CD4-positive, alpha-beta T cell treated with Interferon gamma for 1 hour (primary cell): ENCODE measurements at regions not wholly inside any gene's neighbourhood (a gene's known extent, or its start where the extent isn't known, plus 50 kb on each side); places are given as distances from the start of the nearest gene placed in this dataset.
"Not testable (repeated sequence)": the region's sequence is repeated elsewhere in the genome, so short reads cannot be mapped to it uniquely, and the experiment has no call there.

Experiments used
- DNase-seq: peaks from one replicate; pipeline ENCODE4 v3.0.0-alpha.2; 2020

DNA sequence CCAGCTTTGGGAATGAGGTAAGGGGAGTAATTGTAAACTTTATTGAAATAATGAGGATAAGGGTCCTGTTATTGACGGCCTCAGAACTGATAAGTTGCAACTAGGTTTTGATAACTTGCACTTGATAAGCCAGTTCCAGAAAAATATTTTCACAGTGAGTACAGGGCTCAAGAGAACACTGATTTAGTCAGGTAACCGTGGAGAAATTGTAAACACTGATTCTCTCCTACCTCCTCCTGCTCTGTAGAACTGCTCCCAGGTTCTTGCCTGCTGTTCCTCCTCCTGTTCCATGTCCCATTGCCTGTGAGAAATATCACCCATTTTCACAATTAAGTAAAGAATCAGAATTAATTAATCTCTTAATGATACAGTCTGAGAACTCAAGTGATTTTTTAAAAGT is 55.0 kb upstream of the CXXC4 start:
- DNase-seq = no peak

DNA sequence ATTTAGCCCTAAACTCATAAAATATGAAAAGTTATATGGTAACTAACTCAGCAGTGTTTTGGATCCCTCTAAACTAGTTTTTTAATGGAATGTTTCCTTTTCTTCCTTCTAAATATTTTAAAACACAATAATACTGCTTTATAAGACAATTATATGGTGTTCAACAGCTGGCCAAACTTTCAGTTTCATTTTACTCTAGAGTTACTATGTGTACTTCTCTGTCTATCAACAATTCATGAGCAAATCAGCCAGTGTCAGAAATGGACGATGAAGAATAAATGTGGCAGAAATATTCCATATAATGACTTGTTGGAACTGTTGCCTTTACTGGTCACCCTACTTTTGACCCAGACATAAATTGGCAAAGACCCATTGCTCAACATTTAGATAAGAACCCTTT is 64.8 kb upstream of the CXXC4 start:
- DNase-seq = no peak

DNA sequence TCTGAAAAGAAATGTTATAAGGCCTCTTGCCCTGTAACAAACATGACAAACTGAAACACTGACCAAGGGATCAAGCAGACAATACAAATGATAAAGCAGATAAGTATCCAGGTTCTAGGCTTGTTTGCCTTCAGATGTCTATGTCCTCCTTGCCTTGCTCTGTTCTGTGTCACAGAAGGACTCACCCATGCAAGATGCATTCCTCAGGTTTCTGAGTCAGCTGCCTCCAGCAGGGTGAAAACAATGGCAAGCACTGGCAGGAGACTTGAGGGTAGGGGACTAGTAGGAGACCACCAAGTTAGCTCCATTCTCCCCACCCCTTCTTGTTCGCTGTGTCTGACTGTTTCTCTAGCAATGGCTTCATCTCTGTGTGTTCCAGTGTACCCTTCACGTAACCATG is 76.6 kb upstream of the CXXC4 start:
- no peak for DNase-seq

DNA sequence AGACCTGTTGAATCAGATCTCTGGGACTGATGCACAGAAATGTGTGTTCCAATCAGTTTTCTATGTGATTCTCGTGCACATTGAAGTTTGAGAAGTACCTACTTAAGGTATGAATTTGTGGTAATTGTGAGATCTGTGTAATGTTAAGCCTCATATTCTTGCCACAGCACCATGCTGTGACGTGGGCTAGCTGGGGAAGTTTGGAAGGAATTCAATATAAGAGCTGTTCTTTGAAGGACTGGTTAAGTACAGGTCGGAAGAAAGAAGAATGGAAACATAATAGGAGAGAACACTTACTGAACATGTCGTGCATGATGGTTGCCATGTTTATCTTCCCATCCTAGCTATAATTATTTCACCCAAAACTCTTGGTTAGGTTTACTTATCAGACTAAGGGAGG is 79.7 kb upstream of the CXXC4 start:
- no peak for DNase-seq

DNA sequence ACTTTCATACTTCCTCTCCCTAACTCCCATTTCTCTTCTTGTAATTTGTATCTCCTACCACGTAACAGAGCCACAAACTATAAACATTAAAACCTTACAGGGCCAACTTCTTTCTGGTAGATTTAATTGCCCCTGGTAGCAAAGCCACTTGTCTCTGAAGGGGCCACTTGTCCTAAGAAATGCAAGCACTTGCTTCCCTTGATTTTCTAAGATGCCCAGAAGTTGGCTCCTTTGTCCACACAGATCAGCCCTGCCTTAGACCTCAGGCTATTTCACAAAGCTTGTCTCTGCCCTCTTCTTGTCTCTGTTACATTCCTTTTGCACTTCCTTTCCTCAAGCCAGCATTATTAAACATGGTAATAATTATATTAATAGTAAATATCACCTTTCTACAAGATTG is 80.6 kb upstream of the CXXC4 start:
- DNase-seq = no peak

DNA sequence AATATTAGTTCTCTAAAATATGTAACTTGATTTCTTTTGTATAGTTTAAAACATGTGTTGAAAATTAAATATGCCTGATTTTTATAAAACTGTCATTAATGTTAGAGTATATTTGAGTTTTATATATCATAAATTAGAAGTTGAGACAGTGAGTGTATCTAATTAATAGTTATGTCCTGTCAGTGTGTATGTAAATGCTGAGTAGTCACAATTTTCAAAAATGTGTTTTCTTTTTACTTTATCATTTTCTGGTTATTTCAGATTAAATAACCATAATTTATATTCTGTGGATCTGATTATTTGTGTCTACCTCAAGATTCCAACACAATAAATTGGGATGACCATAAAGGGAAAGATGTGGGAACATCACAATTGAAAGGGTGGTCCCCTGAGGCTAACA is 82.7 kb upstream of the CXXC4 start:
- no peak for DNase-seq

DNA sequence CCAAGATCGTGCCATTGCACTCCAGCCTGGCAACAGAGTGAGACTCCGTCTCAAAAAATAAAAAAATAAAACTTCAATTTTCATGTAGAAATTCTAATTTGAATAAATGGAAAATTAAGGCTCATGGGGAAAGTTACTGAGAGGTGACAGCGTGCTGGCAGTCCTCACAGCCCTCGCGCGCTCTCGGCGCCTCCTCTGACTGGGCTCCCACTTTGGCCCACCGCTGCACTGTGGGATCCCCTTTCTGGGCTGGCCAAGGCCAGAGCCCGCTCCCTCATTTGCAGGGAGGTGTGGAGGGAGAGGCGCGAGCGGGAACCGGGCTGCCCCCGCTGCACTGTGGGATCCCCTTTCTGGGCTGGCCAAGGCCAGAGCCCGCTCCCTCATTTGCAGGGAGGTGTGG is 86.8 kb upstream of the CXXC4 start:
- DNase-seq = not testable (repeated sequence)

DNA sequence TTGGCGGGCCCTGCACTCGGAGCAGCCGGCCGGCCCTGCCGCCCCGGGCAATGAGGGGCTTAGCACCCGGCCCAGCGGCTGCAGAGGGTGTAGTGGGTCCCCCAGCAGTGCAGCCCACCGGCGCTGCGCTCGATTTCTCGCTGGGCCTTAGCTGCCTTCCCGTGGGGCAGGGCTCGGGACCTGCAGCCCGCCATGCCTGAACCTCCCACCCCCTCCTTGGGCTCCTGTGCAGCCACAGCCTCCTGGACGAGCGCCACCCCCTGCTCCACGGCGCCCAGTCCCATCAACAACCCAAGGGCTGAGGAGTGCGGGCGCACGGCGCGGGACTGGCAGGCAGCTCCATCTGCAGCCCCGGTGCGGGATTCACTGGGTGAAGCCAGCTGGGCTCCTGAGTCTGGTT is 87.4 kb upstream of the CXXC4 start:
- DNase-seq = not testable (repeated sequence)

DNA sequence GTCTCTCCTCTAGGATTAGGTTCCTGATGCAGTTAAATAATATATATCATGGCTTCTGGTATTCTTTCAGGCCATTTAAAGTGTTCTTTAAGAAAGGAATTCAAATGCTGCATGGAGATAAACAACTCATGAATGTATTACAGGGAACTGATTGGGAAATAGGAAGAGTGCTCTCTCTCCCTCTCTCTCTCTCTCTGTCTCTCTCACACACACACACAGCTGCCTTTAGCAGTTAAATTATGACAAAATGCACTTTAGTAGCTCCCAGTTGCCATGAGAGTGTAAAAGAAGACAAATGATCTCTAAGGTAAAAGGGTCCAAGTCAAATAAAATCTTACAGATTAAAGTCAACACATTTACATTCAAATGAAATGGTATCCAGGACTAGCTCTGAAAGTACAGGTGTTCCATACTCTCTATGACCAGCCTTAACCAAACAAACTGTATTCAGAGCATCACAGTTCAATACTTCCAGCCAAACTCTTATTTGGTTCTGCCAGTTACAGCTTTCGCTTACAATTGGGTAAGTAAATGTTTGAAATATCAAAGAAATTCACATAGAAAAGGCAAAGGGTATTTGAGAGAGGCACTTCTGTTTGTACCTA is 94.7 kb upstream of the CXXC4 start:
- no peak for DNase-seq

DNA sequence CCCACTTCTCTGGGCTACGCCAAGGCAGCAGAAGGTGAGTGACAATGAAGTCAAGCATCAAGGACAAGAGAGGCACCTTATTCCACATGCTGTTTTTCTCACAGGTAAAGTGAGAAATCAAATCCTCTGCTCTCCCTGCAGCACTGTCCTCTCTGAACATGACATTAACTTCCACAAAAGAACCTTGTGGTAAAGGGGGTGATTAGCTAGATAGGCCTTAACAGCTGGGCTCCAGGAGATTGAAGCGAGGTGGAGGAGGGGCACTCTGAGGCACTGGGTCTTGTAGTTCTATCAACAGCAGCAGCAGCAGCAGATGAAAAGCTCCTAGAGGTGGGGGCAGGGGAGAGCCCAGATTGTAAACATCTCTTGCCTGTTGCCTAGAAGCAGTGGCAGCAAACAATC is 96.8 kb upstream of the CXXC4 start:
- no peak for DNase-seq

DNA sequence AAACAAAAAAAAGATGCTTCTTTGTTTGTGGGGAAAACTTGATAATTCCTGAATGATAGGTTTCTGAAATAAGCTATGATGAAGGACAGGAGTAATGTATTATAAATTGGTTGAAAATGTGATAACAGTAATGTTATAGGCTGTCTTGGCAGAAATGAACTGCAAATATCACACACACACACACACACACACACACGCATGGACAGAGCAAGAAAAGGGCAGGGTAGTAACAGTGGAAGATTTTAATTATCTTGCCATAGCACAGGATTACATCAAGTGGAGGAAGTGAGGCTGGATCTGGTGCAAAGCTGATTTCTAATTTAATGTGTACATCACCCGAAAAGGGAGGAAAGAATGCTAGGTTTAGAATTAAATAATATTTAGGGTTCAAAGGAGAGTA is 97.5 kb upstream of the CXXC4 start:
- DNase-seq = no peak

DNA sequence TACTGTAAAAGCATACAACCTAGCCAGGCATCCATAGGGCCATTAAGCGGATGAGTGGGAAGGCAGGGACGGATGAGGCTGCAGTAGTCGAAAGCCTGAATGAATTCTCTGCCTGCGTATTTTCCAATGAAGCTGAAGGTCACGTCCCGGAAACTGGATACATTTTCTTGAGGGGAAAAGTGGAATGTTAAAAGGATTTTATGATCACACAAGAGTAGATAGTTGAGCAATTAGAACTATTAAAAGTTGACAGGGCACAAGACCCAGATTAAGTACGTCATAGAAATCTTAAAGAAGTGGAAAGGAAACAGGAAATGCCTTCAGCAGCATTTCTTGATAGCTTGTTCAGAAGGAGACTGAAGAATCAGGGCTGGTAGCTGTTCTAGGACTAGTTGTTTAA is 98.3 kb upstream of the CXXC4 start:
- DNase-seq = no peak

DNA sequence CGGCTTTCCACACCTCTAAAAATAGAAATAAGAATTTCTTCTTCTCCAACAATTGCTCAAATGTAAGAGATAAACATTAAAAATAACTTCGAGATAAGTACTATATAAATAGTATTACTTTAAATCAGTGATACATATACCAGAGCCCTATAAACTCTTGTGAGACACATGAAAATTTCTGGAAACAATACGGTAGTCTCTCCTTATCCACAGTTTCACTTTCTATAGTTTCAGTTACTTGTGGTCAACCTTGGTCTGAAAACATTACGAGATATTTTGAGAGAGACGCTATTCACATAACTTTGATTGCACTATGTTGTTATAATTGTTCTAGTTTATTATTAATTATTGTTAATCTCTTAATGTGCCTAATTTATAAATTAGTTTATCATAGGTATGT is 101.5 kb upstream of the CXXC4 start:
- no peak for DNase-seq

DNA sequence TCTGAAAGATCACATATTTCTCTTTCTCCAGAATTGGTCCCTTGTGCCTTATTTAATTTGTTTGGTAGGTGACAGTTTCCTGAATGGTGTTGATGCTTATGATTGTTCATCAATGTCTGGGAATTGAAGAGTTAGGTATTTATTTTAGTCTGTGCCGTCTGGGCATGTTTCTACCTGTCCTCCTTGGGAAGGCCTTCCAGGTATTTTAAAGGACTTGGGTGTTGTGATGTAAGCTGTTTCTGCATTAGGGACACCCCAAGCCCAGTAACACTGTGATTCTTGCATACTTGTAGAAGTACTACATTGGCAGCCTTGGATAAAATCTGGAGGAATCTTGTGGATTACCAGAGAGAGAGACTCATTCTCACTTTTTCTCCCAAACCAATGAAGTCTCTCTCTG is 120.8 kb upstream of the CXXC4 start:
- no peak for DNase-seq

DNA sequence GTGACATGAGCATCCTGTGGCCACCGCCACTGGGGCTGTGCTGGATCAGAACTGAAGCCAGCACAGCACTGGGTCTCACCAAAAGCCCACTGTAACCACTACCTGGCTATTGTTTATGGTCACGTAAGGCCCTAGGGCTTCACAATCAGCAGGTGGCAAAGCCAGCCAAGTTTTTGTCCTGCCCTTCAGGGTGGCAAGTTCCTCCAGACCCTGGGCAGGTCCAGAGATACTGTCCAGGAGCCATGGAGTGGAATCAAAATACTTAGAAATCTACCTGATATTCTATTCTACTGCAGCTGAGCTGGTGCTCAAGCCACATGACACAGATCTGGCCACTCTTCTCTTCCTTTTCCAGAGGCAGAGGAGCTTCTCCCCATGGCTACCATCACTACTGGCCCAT is 121.2 kb upstream of the CXXC4 start:
- DNase-seq = no peak

DNA sequence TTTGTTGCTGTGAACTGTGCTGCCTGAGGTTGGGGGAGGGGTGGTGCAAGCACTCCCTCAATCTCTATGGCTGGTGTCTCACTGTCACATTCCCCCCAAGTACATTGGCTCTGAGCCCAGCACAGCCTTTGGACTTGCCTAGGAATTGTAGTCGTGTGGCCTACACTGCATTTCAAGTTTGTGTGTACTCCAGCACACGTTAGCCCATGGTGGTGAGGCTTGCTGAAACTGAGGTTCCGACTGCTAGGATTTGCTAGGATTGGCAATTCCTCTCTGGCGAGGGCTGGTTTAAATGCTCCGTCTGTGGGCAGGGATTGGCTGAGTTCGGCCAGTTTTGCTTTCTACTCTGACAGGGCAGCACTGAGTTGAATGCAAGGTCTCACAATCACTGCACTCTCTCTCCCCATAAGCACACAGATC is 121.7 kb upstream of the CXXC4 start:
- no peak for DNase-seq

DNA sequence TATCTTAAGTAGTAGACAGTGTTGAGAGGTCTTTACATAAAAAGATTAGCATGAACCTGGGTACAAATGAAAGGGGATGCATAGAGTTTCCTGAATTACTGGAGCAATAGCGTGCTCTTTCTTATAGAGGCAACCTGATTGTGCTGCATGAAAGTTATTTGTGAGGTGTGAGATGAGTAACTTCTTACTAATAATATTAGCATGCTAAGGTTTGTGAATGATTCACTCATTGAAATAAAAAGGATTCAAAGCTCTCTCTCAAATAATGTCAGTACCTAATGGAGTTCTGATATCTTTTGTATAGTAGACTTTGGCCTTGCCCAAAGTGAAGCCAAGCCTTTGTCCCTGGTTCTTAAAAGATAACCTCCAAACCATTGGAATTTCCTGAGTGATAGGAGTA is 131.0 kb upstream of the CXXC4 start:
- DNase-seq = no peak

DNA sequence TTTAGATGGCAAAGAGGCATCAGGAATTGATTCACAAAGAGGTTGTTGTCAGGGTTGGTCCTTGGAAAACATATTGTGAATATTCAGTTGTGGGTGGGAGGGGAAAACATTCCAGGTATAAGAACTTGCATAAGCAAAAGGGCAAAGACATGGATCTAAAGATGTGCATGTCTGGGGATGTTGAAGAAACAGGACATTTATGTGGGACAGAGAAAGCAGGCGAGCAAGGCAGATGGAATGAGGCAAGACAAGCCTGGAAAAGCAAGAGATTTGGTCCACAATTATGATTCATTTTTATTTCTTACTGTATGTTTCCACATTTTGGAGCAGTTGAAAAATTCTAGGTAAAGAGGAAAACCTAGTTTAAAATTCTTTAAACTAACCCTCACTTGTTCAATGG is 134.9 kb upstream of the CXXC4 start:
- DNase-seq = no peak

DNA sequence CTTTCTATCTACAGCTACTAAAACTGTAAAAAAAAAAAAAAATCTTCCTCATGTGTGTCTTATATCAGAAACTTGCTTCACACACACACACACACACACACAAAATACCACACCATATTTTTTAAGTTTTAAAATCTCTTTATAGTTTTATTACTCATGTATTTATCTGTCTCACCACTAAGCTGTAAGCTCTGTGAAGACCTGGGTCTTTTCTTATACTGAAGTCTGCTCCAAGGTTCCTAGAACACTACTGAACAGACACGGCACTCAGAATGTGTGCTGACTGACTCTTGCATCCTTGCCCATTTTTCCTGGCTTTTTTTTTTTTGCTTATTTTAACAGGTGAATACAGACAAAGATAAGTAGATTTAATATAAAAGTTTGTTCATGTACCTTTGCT is 135.6 kb upstream of the CXXC4 start:
- no peak for DNase-seq

DNA sequence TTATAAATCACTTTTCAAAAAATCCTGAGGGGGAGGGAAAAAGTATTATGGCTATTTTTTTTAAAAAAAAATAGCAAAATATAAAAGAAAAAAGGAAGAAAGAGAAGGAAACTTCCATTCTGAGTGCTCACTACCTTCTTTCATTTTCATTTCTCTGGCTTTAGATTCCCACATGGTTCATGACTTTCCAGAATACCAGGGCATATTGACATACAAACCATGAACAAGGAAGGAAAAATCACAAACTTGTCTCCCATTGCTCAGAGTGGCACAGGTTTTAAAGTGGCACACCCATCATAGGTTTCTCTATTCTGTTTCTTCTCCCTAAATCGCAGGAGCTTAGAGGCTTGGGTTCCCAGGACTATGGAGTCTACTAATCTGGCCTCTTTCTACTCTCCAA is 136.3 kb upstream of the CXXC4 start:
- DNase-seq = no peak

DNA sequence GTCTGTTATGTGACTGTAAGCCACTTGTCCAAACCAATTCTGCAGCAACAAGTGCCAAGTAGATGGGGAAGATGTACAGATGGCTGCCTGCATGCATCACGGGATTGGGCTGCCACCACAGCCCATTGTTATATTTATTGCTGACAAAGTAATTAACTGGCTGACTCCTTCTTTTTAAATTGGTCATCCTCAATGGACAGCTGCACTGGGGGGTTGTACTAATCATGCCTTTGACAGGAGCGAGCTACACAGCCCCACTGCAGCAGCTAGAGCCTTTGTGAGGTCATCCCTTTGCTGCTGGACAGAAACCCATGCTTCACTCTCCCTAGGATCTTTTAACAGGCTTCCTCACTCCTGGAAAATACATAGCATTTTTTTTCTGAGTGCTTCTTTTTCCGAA is 146.7 kb upstream of the CXXC4 start:
- DNase-seq = no peak

DNA sequence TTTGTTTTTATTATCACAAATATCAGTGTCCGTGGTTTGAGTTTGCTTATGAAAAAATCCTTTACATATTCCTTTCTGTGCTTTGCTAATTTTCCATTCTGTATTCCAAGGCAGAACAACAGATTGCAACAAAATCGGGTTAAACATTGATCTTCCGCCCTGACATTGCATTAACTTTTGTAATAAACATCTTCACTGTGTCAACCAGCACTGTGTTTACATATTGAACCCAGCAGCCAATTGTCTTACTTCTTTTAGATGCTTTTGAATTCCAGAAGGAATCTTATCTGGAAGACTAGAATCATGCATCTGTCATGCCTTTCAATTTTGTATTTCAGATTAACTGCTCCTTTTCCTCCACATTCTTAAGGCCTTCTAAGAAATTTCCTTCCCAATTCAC is 147.8 kb upstream of the CXXC4 start:
- no peak for DNase-seq

DNA sequence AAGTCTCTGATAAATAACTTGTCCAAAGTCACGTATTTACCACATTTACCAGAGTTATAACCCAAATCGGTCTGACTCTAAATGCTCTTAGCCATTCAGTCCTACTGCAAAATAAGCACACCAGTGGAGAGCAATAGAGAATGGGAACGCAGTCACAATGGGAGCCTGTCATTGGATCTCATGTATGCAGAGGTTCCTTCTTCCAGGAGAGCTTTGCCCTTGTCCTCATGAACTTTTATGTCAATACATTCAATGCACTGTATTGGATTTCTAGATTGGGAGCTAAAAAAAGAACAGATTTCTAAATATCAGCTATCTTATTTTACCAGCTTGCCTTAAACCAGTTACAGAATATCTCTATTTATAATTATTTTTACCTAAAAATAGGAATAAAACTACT is 149.1 kb upstream of the CXXC4 start:
- no peak for DNase-seq

DNA sequence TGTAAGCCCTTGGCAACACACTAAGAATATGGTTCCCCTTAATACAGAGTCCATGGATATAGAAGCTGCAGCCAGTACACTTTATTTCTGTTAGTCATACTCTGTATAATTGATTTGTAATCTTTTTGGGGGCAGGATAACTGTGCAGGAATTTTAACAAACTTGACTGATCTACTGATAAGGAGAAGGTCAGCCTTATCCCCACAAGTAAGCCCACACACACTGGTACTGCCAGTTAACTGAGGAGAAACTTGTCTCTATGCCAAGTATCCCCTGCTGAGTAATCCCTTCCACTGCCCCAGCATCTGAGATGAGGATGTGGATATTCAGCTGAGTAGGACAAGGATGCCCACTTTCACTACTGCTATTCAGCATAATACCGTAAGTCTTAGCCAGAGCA is 154.9 kb upstream of the CXXC4 start:
- no peak for DNase-seq

DNA sequence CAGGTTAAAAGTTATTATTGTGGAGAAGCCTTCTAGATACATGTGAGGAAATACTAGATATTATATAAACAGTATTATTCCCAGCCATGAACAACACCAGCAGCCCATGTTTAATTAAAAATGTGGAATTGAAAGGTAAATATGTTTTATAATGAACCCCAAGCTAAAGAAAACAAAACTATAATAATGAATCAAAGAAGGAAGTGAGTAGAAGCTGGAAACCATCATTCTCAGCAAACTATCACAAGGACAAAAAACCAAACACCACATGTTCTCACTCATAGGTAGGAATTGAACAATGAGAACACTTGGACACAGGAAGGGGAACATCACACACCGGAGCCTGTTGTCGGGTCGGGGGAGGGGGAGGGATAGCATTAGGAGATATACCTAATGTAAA is 167.6 kb upstream of the CXXC4 start:
- DNase-seq = not testable (repeated sequence)

DNA sequence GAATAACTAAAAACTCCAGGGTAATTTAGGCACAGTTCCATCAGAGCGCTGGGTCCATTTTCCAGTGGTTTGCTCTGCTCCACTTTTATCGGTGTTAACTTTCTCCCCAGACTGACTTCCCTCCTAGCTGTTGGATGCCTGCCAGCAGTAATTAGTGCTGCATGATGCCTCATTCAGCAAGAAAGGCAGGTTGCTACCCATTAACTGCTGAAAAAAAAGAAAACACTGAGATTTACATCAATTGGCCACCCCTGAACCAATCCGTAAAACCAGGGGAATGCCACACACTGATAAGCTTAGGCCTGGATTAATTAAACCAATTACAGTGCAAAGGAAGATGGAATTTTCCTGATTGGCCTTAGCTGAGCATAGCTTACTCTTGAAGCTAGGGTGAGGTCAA is 182.4 kb upstream of the CXXC4 start:
- no peak for DNase-seq
